ENCODE measurements at regions not wholly inside any gene's neighbourhood (a gene's known extent, or its start where the extent isn't known, plus 50 kb on each side); places are given as distances from the start of the nearest gene placed in this dataset.

DNA sequence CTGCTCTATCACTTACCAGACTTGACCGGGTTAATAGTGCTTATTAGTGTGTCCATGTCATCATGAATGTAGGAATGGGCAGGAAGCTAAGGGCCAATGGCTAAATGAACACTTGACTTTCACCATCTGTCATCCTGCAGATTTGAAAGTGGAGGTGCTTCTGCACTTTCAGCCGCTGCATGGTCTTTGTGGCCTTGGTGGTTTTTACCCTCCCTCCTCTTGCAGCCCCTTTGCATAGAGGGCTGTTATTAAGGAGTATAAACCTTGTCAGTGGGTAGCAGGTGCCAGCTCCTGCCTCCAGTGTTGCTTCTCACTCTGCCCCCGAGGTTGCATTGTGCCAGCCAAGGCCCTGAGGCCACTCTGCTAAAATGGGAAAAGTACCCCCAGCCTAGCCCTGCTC, 122.2 kb upstream of the TNFAIP3 start:
- no peak for TF ChIP-seq POLR2AphosphoS5 (IDR thresholded peaks at IDR 0.05; ENCODE audit: low read depth, low read length)
- no peak for TF ChIP-seq CTCF (IDR thresholded peaks at IDR 0.05)
- no peak for TF ChIP-seq REST (IDR thresholded peaks at IDR 0.05; ENCODE audit: low read depth, low read length)

Data from SK-N-SH (cell line).